Naive thymus-derived CD4-positive, alpha-beta T cell (primary cell): ENCODE measurements at regions not wholly inside any gene's neighbourhood (a gene's known extent, or its start where the extent isn't known, plus 50 kb on each side); places are given as distances from the start of the nearest gene placed in this dataset.

ENCODE experiments used
- ATAC-seq: fragments of 150-1000 bp; cut with Tn5 transposase; 2 replicates; pipeline ENCODE4 v1.10.0; 2021; ENCODE audit warnings: mild to moderate bottlenecking, moderate library complexity
- CTCF ChIA-PET: fragments of 350-600 bp; sonication (Branson Sonifier 250); formaldehyde crosslinking; loops from one replicate; lab custom pipeline; 2021; ENCODE audit warnings: antibody characterized with exemption; lab: Charles Lee
- POLR2A ChIA-PET: fragments of 350-600 bp; sonication (Branson Sonifier 250); formaldehyde crosslinking; loops from one replicate; lab custom pipeline; 2021; ENCODE audit warnings: antibody characterized with exemption, inconsistent platforms; lab: Charles Lee
- DNase-seq, 9 donors: peaks; one replicate each; pipeline versions ENCODE4 v3.0.0 to v3.0.0-alpha.2; 2020 to 2022; ENCODE audit warnings: mixed read lengths in 1 of 9
- H3K27ac ChIP-seq: one replicate; pipeline ENCODE4 v1.7.0; 2013; ENCODE audit warnings: mild to moderate bottlenecking, low read depth, low read length, moderate library complexity
- H3K27me3 ChIP-seq, 2 donors: one replicate each; pipeline ENCODE4 v1.7.0; 2013; ENCODE audit warnings: low read length in 2 of 2, mild to moderate bottlenecking in 2 of 2, moderate library complexity in 2 of 2; ENCODE audit not compliant: control insufficient read depth in 2 of 2, insufficient read depth in 2 of 2
- H3K36me3 ChIP-seq, 3 experiments: 1 replicate in 2 of 3; 2 replicates in 1 of 3; pipeline ENCODE4 v1.7.0; 2013; ENCODE audit warnings: low read length in 3 of 3, mild to moderate bottlenecking in 3 of 3, moderate library complexity in 1 of 3; ENCODE audit not compliant: insufficient read depth in 3 of 3, control insufficient read depth in 2 of 3
- H3K4me1 ChIP-seq, 2 donors: one replicate each; pipeline ENCODE4 v1.7.0; 2013; ENCODE audit warnings: low read length in 2 of 2, mild to moderate bottlenecking in 2 of 2, moderate library complexity in 1 of 2; ENCODE audit not compliant: control insufficient read depth in 2 of 2, insufficient read depth in 2 of 2
- H3K4me3 ChIP-seq: 2 replicates; pipeline ENCODE4 v1.7.0; 2013; ENCODE audit warnings: mild to moderate bottlenecking, low read length
- H3K9me3 ChIP-seq, 3 experiments: 1 replicate in 2 of 3; 2 replicates in 1 of 3; pipeline ENCODE4 v1.7.0; 2013; ENCODE audit warnings: low read length in 3 of 3; ENCODE audit not compliant: control insufficient read depth in 2 of 3
- H3K27ac Mint-ChIP-seq, 9 donors: one replicate each; pipeline ENCODE4 v1.8.0; 2020 to 2022; ENCODE audit warnings: mixed read lengths in 9 of 9, mild to moderate bottlenecking in 8 of 9, moderate library complexity in 5 of 9, inconsistent platforms in 2 of 9
- H3K27me3 Mint-ChIP-seq, 5 donors: one replicate each; pipeline ENCODE4 v1.8.0; 2021 to 2022; ENCODE audit warnings: mixed read lengths in 5 of 5, mild to moderate bottlenecking in 1 of 5
- H3K36me3 Mint-ChIP-seq, 5 donors: one replicate each; pipeline ENCODE4 v1.8.0; 2020 to 2022; ENCODE audit warnings: mixed read lengths in 5 of 5, mild to moderate bottlenecking in 3 of 5, inconsistent platforms in 1 of 5
- H3K4me1 Mint-ChIP-seq, 7 donors: one replicate each; pipeline ENCODE4 v1.8.0; 2020 to 2022; ENCODE audit warnings: mixed read lengths in 7 of 7, mild to moderate bottlenecking in 3 of 7, inconsistent platforms in 1 of 7
- H3K4me3 Mint-ChIP-seq, 10 donors: one replicate each; pipeline ENCODE4 v1.8.0; 2020 to 2022; ENCODE audit warnings: mild to moderate bottlenecking in 10 of 10, mixed read lengths in 10 of 10, moderate library complexity in 6 of 10, inconsistent platforms in 2 of 10
- H3K9me3 Mint-ChIP-seq, 11 donors: one replicate each; pipeline ENCODE4 v1.8.0; 2020 to 2022; ENCODE audit warnings: mixed read lengths in 11 of 11, mild to moderate bottlenecking in 4 of 11, inconsistent platforms in 1 of 11, moderate library complexity in 1 of 11
- intact Hi-C, 2 donors: fragments of 100-400 bp; cut with micrococcal nuclease; formaldehyde crosslinking; loops; one replicate each; pipeline ENCODE4 v1.15.1; 2023

- intact Hi-C loops: no loop called here
- H3K4me3 Mint-ChIP-seq: no peak overlapping the region
Observed at GRCh38 chr1:217336724-217337123, 294.2 kb downstream of the GPATCH2 start.

GRCh38 chr1:217333939-217334338 is 297.0 kb downstream of the GPATCH2 start:
- no peaks in the 10 kb centered on the region for H3K27me3 ChIP-seq
- ChIA-PET POLR2A (no interaction called here), CTCF (no interaction called here)
- H3K36me3 ChIP-seq: no peaks in the 10 kb centered on the region
- no peaks in the 10 kb centered on the region for H3K27me3 Mint-ChIP-seq
- no peak overlapping the region for H3K4me3 Mint-ChIP-seq
- H3K4me1 ChIP-seq: no peaks in the 10 kb centered on the region
- H3K9me3 ChIP-seq: no peaks in the 10 kb centered on the region
- H3K4me3 ChIP-seq: no peak overlapping the region
- intact Hi-C loops: no loop called here
- no peaks in the 10 kb centered on the region for H3K4me1 Mint-ChIP-seq
- DNase-seq (no peak), ATAC-seq (no peak)
- no peak overlapping the region for H3K27ac ChIP-seq
- peaks cover 0 to 21% (median 4%) of the 10 kb centered on the region in 11 donors for H3K9me3 Mint-ChIP-seq
- no peaks in the 10 kb centered on the region for H3K36me3 Mint-ChIP-seq
- H3K27ac Mint-ChIP-seq: no peak overlapping the region

More at GRCh38 chr1:217336724-217337123, 294.2 kb downstream of the GPATCH2 start:
- DNase-seq: no peak
- no peaks in the 10 kb centered on the region for H3K27me3 ChIP-seq
- H3K27ac Mint-ChIP-seq: no peak overlapping the region
- no peak overlapping the region for H3K27ac ChIP-seq
- peaks cover 0 to 13% (median 1%) of the 10 kb centered on the region in 11 donors for H3K9me3 Mint-ChIP-seq
- H3K9me3 ChIP-seq: no peaks in the 10 kb centered on the region
- no peaks in the 10 kb centered on the region for H3K27me3 Mint-ChIP-seq
- H3K4me1 Mint-ChIP-seq: no peaks in the 10 kb centered on the region
- H3K36me3 Mint-ChIP-seq: peaks cover 0 to 3% (median 0%) of the 10 kb centered on the region in 5 donors
- H3K4me1 ChIP-seq: no peaks in the 10 kb centered on the region
- H3K4me3 ChIP-seq: no peak overlapping the region
- no peaks in the 10 kb centered on the region for H3K36me3 ChIP-seq
- ChIA-PET CTCF (no interaction called here), POLR2A (no interaction called here)
- no peak for ATAC-seq

GRCh38 chr1:217332431-217333065 is 298.3 kb downstream of the GPATCH2 start:
- no peaks in the 10 kb centered on the region for H3K4me1 Mint-ChIP-seq
- no peaks in the 10 kb centered on the region for H3K27me3 ChIP-seq
- H3K4me1 ChIP-seq: no peaks in the 10 kb centered on the region
- DNase-seq (no peak), ATAC-seq (no peak)
- no peak overlapping the region for H3K4me3 ChIP-seq
- H3K4me3 Mint-ChIP-seq: no peak overlapping the region
- no peak overlapping the region for H3K27ac Mint-ChIP-seq
- ChIA-PET POLR2A (no interaction called here), CTCF (interaction anchor here (1.5 kb wide), 1 partner anchor 9 kb away, joined by 3 read pairs; no protein-coding TSS in a partner anchor)
- intact Hi-C loops: no loop called here
- no peaks in the 10 kb centered on the region for H3K36me3 ChIP-seq
- no peak overlapping the region for H3K27ac ChIP-seq
- H3K9me3 ChIP-seq: no peaks in the 10 kb centered on the region
- H3K36me3 Mint-ChIP-seq: no peaks in the 10 kb centered on the region
- H3K9me3 Mint-ChIP-seq: peaks cover 0 to 25% (median 5%) of the 10 kb centered on the region in 11 donors
- no peaks in the 10 kb centered on the region for H3K27me3 Mint-ChIP-seq

GRCh38 chr1:217331698-217332097 is 299.2 kb downstream of the GPATCH2 start:
- Mint-ChIP-seq H3K9me3 (peaks cover 0 to 25% (median 5%) of the 10 kb centered on the region in 11 donors), H3K4me3 (no peak overlapping the region), H3K36me3 (no peaks in the 10 kb centered on the region), H3K27ac (no peak overlapping the region), H3K4me1 (no peaks in the 10 kb centered on the region), H3K27me3 (no peaks in the 10 kb centered on the region)
- H3K4me1 ChIP-seq: no peaks in the 10 kb centered on the region
- H3K27me3 ChIP-seq: no peaks in the 10 kb centered on the region
- no peak overlapping the region for H3K27ac ChIP-seq
- ATAC-seq (no peak), DNase-seq (no peak)
- no peak overlapping the region for H3K4me3 ChIP-seq
- no peaks in the 10 kb centered on the region for H3K9me3 ChIP-seq
- ChIA-PET POLR2A (no interaction called here), CTCF (interaction anchor here (1.5 kb wide), 1 partner anchor 10 kb away, joined by 3 read pairs; no protein-coding TSS in a partner anchor)
- H3K36me3 ChIP-seq: no peaks in the 10 kb centered on the region
- intact Hi-C loops: no loop called here

- Histone ChIP-seq H3K27me3 (no peaks in the 10 kb centered on the region), H3K4me3 (no peak overlapping the region), H3K36me3 (no peaks in the 10 kb centered on the region), H3K9me3 (no peaks in the 10 kb centered on the region), H3K4me1 (no peaks in the 10 kb centered on the region), H3K27ac (no peak overlapping the region)
- intact Hi-C loops: no loop called here
- ATAC-seq (no peak), DNase-seq (no peak)
- H3K27me3 Mint-ChIP-seq: no peaks in the 10 kb centered on the region
- no peak overlapping the region for H3K27ac Mint-ChIP-seq
- no peaks in the 10 kb centered on the region for H3K4me1 Mint-ChIP-seq
- peaks cover 0 to 16% (median 5%) of the 10 kb centered on the region in 11 donors for H3K9me3 Mint-ChIP-seq
- POLR2A ChIA-PET: no interaction called here
- CTCF ChIA-PET: no interaction called here
- H3K4me3 Mint-ChIP-seq: no peak overlapping the region
- H3K36me3 Mint-ChIP-seq: no peaks in the 10 kb centered on the region
Observed at GRCh38 chr1:217327901-217328300, 303.0 kb downstream of the GPATCH2 start.

GRCh38 chr1:217322834-217323233 is 308.1 kb downstream of the GPATCH2 start:
- no peak for ATAC-seq
- H3K27me3 ChIP-seq: no peaks in the 10 kb centered on the region
- peaks cover 0 to 6% (median 1%) of the 10 kb centered on the region in 11 donors for H3K9me3 Mint-ChIP-seq
- no peaks in the 10 kb centered on the region for H3K36me3 ChIP-seq
- H3K4me3 ChIP-seq: no peak overlapping the region
- no peak overlapping the region for H3K4me3 Mint-ChIP-seq
- H3K9me3 ChIP-seq: no peaks in the 10 kb centered on the region
- intact Hi-C loops: no loop called here
- H3K4me1 Mint-ChIP-seq: peaks cover 0 to 2% (median 0%) of the 10 kb centered on the region in 7 donors
- peaks cover 0 to 5% (median 0%) of the 10 kb centered on the region in 5 donors for H3K27me3 Mint-ChIP-seq
- no peak for DNase-seq
- no peaks in the 10 kb centered on the region for H3K36me3 Mint-ChIP-seq
- ChIA-PET CTCF (no interaction called here), POLR2A (no interaction called here)
- no peak overlapping the region for H3K27ac ChIP-seq
- no peaks in the 10 kb centered on the region for H3K4me1 ChIP-seq
- no peak overlapping the region for H3K27ac Mint-ChIP-seq

- ChIA-PET CTCF (no interaction called here), POLR2A (no interaction called here)
- H3K4me1 Mint-ChIP-seq: no peaks in the 10 kb centered on the region
- no peak overlapping the region for H3K27ac Mint-ChIP-seq
- H3K36me3 Mint-ChIP-seq: no peaks in the 10 kb centered on the region
- Histone ChIP-seq H3K4me1 (no peaks in the 10 kb centered on the region), H3K27me3 (no peaks in the 10 kb centered on the region), H3K27ac (no peak overlapping the region), H3K9me3 (no peaks in the 10 kb centered on the region), H3K36me3 (no peaks in the 10 kb centered on the region), H3K4me3 (no peak overlapping the region)
- peaks cover 0 to 4% (median 0%) of the 10 kb centered on the region in 11 donors for H3K9me3 Mint-ChIP-seq
- intact Hi-C loops: no loop called here
- no peak overlapping the region for H3K4me3 Mint-ChIP-seq
- DNase-seq: no peak
- ATAC-seq: no peak
- no peaks in the 10 kb centered on the region for H3K27me3 Mint-ChIP-seq
Observed at GRCh38 chr1:217315346-217315745, 315.5 kb downstream of the GPATCH2 start.
